HG02610 (cell line): ENCODE measurements at regions not wholly inside any gene's neighbourhood (a gene's known extent, or its start where the extent isn't known, plus 50 kb on each side); places are given as distances from the start of the nearest gene placed in this dataset.
"Not testable (repeated sequence)": the region's sequence is repeated elsewhere in the genome, so short reads cannot be mapped to it uniquely, and the experiment has no call there.

Experiments
- ATAC-seq: cut with Tn5 transposase; IDR thresholded peaks from one replicate; pipeline ENCODE4 v1.9.1; 2021; ENCODE audit warnings: mild to moderate bottlenecking, moderate library complexity; ENCODE audit not compliant: unreplicated experiment

- not testable (repeated sequence) for ATAC-seq
These were observed 130.9 kb upstream of the MAMLD1 start for GRCh38 chrX:150232222-150232621.

- ATAC-seq: no peak
These were observed 129.0 kb upstream of the MAMLD1 start for GRCh38 chrX:150234126-150234525.

- ATAC-seq: no peak
These were observed 126.8 kb upstream of the MAMLD1 start for GRCh38 chrX:150236327-150236726.

GRCh38 chrX:150238632-150239382 lies 124.3 kb upstream of the MAMLD1 start:
- no peak for ATAC-seq

- no peak for ATAC-seq
These were observed 123.0 kb upstream of the MAMLD1 start for GRCh38 chrX:150239946-150240642.

- no peak for ATAC-seq
These were observed 122.5 kb upstream of the MAMLD1 start for GRCh38 chrX:150240643-150240970.

GRCh38 chrX:150253959-150254620 lies 109.0 kb upstream of the MAMLD1 start:
- ATAC-seq: no peak

- no peak for ATAC-seq
These were observed 108.2 kb upstream of the MAMLD1 start for GRCh38 chrX:150254909-150255308.

GRCh38 chrX:150255441-150256296 lies 107.4 kb upstream of the MAMLD1 start:
- no peak for ATAC-seq

- ATAC-seq: no peak
These were observed 106.8 kb upstream of the MAMLD1 start for GRCh38 chrX:150256297-150256650.

GRCh38 chrX:150257353-150258175 lies 105.6 kb upstream of the MAMLD1 start:
- no peak for ATAC-seq

- no peak for ATAC-seq
These were observed 105.0 kb upstream of the MAMLD1 start for GRCh38 chrX:150258176-150258425.

GRCh38 chrX:150258463-150259430 lies 104.4 kb upstream of the MAMLD1 start:
- ATAC-seq: no peak

GRCh38 chrX:150262456-150262855 lies 100.7 kb upstream of the MAMLD1 start:
- no peak for ATAC-seq

- ATAC-seq: no peak
These were observed 94.2 kb upstream of the MAMLD1 start for GRCh38 chrX:150268839-150269355.

GRCh38 chrX:150269605-150270254 lies 93.4 kb upstream of the MAMLD1 start:
- ATAC-seq: no peak

GRCh38 chrX:150270622-150271021 lies 92.5 kb upstream of the MAMLD1 start:
- no peak for ATAC-seq

- not testable (repeated sequence) for ATAC-seq
These were observed 89.4 kb upstream of the MAMLD1 start for GRCh38 chrX:150273575-150274294.
